Hepatocyte (in vitro differentiated cells): ENCODE measurements at regions not wholly inside any gene's neighbourhood (a gene's known extent, or its start where the extent isn't known, plus 50 kb on each side); places are given as distances from the start of the nearest gene placed in this dataset.

ENCODE experiments used
- DNase-seq: peaks from one replicate; pipeline ENCODE4 v3.0.0-alpha.2; 2016; ENCODE audit warnings: low spot score
- H2AFZ ChIP-seq: fragments of 200-600 bp; sonication (generic); 2 replicates; pipeline ENCODE4 v1.6.0; 2016; ENCODE audit warnings: antibody characterized with exemption, mild to moderate bottlenecking
- H3K27ac ChIP-seq: fragments of 200-600 bp; sonication (generic); 2 replicates; pipeline ENCODE4 v1.5.1; 2016; ENCODE audit warnings: mild to moderate bottlenecking
- H3K27me3 ChIP-seq: fragments of 200-600 bp; sonication (generic); 2 replicates; pipeline ENCODE4 v1.6.1; 2016
- H3K36me3 ChIP-seq: fragments of 200-600 bp; sonication (generic); replicated peaks from 2 replicates; pipeline ENCODE4 v1.5.1; 2016; ENCODE audit warnings: low read depth; ENCODE audit not compliant: insufficient read depth
- H3K4me1 ChIP-seq: fragments of 200-600 bp; sonication (generic); 2 replicates; pipeline ENCODE4 v1.5.1; 2016; ENCODE audit warnings: mild to moderate bottlenecking, moderate library complexity; ENCODE audit not compliant: insufficient read depth
- H3K4me2 ChIP-seq: fragments of 200-600 bp; sonication (generic); 2 replicates; pipeline ENCODE4 v1.6.0; 2016
- H3K4me3 ChIP-seq: fragments of 200-600 bp; sonication (generic); 2 replicates; pipeline ENCODE4 v1.5.1; 2016; ENCODE audit warnings: mild to moderate bottlenecking
- H3K79me2 ChIP-seq: fragments of 200-600 bp; sonication (generic); 2 replicates; pipeline ENCODE4 v1.6.0; 2017; ENCODE audit warnings: mild to moderate bottlenecking
- H3K9me2 ChIP-seq: fragments of 200-600 bp; sonication (generic); replicated peaks from 2 replicates; pipeline ENCODE4 v1.6.0; 2017; ENCODE audit warnings: mild to moderate bottlenecking; ENCODE audit not compliant: insufficient read depth
- H3K9me3 ChIP-seq: fragments of 200-600 bp; sonication (generic); 2 replicates; pipeline ENCODE4 v1.5.1; 2016; ENCODE audit warnings: low read depth, mild to moderate bottlenecking
- H4K20me1 ChIP-seq: fragments of 200-600 bp; sonication (generic); 2 replicates; pipeline ENCODE4 v1.6.0; 2016; ENCODE audit warnings: mild to moderate bottlenecking; ENCODE audit not compliant: insufficient read depth, poor library complexity, severe bottlenecking
- EZH2 ChIP-seq: fragments of 200-600 bp; sonication (generic); IDR thresholded peaks from 2 replicates; pipeline ENCODE4 v1.6.1; 2016; ENCODE audit warnings: antibody characterized with exemption, mild to moderate bottlenecking, borderline replicate concordance
- EZH2phosphoT487 ChIP-seq: fragments of 200-600 bp; sonication (generic); IDR thresholded peaks from one replicate; pipeline ENCODE4 v1.6.1; 2018; ENCODE audit warnings: antibody characterized with exemption, mild to moderate bottlenecking, low read depth, moderate library complexity; ENCODE audit not compliant: unreplicated experiment, severe bottlenecking
- WGBS: methylation state at CpG from one replicate; pipeline ENCODE4 v1.1.6; 2016; ENCODE audit warnings: low lambda C conversion rate; ENCODE audit errors: missing lambda C conversion rate; 5-methylcytosine and 5-hydroxymethylcytosine counted together
- TF ChIP-seq, protein P1 (sequence below): fragments of 200-600 bp; sonication (generic); IDR thresholded peaks from 2 replicates; pipeline ENCODE4 v1.5.1; 2016; ENCODE audit warnings: antibody characterized with exemption, mild to moderate bottlenecking; ENCODE audit not compliant: poor library complexity

DNA sequence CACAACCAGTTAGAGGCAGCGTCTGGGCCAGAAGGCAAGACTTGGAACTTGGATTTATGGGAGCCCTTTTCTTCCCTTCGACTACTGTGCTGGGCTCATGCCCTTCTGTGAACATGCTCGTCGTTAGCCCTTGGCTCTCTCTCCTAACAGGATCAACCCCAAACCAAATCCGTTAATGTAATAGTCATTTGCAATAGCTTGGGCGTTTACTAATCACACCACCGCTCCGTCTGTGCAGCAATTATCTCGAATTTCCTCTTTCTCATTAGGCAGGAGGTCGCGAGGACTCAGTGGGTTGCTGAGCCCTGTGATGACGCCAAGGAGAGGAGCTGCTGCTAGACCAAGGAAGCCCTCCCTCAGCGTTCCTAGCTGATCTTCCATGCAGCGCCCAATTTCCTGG, 114.7 kb downstream of the ENGASE start:
- H3K4me2 ChIP-seq = no peak overlapping the region
- H4K20me1 ChIP-seq = no peaks in the 10 kb centered on the region
- no peak overlapping the region for H2AFZ ChIP-seq
- no peak for DNase-seq
- no peaks in the 10 kb centered on the region for H3K79me2 ChIP-seq
- H3K4me3 ChIP-seq = no peak overlapping the region
- no peaks in the 10 kb centered on the region for H3K4me1 ChIP-seq
- H3K27ac ChIP-seq = no peak overlapping the region
- H3K9me3 ChIP-seq = no peaks in the 10 kb centered on the region
- peaks cover 74% of the 10 kb centered on the region for H3K27me3 ChIP-seq
- TF ChIP-seq, protein P1, sequence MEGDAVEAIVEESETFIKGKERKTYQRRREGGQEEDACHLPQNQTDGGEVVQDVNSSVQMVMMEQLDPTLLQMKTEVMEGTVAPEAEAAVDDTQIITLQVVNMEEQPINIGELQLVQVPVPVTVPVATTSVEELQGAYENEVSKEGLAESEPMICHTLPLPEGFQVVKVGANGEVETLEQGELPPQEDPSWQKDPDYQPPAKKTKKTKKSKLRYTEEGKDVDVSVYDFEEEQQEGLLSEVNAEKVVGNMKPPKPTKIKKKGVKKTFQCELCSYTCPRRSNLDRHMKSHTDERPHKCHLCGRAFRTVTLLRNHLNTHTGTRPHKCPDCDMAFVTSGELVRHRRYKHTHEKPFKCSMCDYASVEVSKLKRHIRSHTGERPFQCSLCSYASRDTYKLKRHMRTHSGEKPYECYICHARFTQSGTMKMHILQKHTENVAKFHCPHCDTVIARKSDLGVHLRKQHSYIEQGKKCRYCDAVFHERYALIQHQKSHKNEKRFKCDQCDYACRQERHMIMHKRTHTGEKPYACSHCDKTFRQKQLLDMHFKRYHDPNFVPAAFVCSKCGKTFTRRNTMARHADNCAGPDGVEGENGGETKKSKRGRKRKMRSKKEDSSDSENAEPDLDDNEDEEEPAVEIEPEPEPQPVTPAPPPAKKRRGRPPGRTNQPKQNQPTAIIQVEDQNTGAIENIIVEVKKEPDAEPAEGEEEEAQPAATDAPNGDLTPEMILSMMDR = no peak
- TF ChIP-seq EZH2phosphoT487 (no peak), EZH2 (no peak)
- 80% methylated on average over 14 of the region's 14 CpGs for WGBS
- no peaks in the 10 kb centered on the region for H3K36me3 ChIP-seq
- no peaks in the 10 kb centered on the region for H3K9me2 ChIP-seq

DNA sequence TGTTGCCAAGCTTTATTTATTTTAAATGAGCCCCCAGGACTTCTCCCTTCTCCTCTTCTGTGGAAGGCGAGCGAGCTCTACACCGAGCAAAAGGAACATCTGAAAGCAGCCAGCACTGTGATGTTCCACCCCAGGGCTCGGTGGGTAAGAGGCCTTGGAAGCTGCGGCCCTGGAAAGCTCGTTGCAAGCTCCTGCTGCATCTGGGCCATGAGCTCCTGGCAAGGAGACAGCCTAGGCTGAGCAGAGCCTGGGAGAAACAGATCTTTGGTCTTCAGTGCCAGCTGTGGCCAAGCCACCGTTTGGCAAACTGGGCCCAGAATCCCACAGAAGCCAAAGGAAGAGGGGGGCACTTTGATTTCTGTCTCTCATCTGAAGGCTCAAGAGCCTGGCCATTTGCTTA, 114.1 kb downstream of the ENGASE start:
- Histone ChIP-seq H3K27me3 (peaks cover 80% of the 10 kb centered on the region), H3K36me3 (no peaks in the 10 kb centered on the region)

DNA sequence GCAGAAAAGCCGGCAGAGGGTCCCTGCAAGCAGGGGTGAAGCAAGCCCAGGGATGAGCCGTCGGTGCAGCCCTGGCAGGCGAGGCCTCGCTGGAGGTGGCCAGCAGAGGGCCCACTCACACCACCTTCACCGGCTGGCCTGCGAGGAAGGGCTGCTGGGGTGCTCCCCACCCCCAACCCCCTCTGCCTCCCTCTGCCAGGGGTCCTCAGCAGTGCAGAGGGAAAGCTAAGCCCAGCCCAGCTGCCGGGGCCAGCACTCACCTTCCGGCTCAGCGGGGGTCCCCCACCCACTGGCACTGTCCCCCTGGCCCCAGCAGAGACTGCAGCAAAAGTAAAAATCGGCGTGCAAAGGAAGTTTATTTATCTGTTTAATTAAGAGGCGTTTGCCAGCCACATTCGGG, 113.4 kb downstream of the ENGASE start:
- peaks cover 85% of the 10 kb centered on the region for H3K27me3 ChIP-seq
- H3K9me3 ChIP-seq = no peaks in the 10 kb centered on the region
- no peaks in the 10 kb centered on the region for H3K4me1 ChIP-seq
- TF ChIP-seq, protein P1 = peak; percentile 52
- no peak for TF ChIP-seq EZH2phosphoT487
- peak; percentile 40 for DNase-seq
- 28% methylated on average over 9 of the region's 14 CpGs for WGBS
- no peaks in the 10 kb centered on the region for H3K36me3 ChIP-seq
- H3K4me2 ChIP-seq = no peak overlapping the region
- H3K4me3 ChIP-seq = no peak overlapping the region
- H3K79me2 ChIP-seq = no peaks in the 10 kb centered on the region
- H3K27ac ChIP-seq = no peak overlapping the region
- H3K9me2 ChIP-seq = no peaks in the 10 kb centered on the region
- no peaks in the 10 kb centered on the region for H4K20me1 ChIP-seq
- H2AFZ ChIP-seq = no peak overlapping the region

More for the DNA sequence above, 114.1 kb downstream of the ENGASE start:
- no peak overlapping the region for H3K4me3 ChIP-seq
- no peaks in the 10 kb centered on the region for H3K79me2 ChIP-seq
- no peak overlapping the region for H3K4me2 ChIP-seq
- TF ChIP-seq EZH2phosphoT487 (no peak), EZH2 (no peak)
- TF ChIP-seq, protein P1 = no peak
- no peak overlapping the region for H3K27ac ChIP-seq
- no peaks in the 10 kb centered on the region for H4K20me1 ChIP-seq
- no peak for DNase-seq
- no peaks in the 10 kb centered on the region for H3K9me3 ChIP-seq
- H3K9me2 ChIP-seq = no peaks in the 10 kb centered on the region
- no peak overlapping the region for H2AFZ ChIP-seq
- WGBS = 75% methylated on average over 7 of the region's 7 CpGs
- no peaks in the 10 kb centered on the region for H3K4me1 ChIP-seq

DNA sequence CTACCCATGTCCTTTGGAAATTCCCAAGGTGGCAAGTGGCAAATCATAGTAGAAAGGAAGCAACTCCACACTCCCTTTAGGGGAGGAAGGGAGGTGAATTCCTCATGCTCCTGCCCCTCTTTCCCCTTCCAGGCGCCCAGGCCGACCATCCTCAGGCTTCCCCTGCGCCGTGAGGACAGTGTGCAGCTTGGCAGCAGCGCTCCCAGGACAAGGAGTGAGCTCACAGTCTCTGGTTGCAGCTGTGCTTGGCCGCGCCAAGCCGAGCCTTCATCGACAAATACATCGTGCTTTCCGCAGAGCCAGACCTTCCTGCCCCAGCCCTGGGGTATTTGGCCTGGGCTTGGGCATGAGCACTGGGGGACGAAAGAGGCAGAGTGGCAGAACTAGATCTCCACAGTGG, 112.6 kb downstream of the ENGASE start:
- TF ChIP-seq EZH2phosphoT487 (no peak), EZH2 (no peak)
- TF ChIP-seq, protein P1 = no peak

More for the DNA sequence above, 112.6 kb downstream of the ENGASE start:
- Histone ChIP-seq H3K27ac (no peak overlapping the region), H3K9me3 (no peaks in the 10 kb centered on the region), H3K79me2 (no peaks in the 10 kb centered on the region), H3K36me3 (no peaks in the 10 kb centered on the region), H3K27me3 (peaks cover 81% of the 10 kb centered on the region), H3K4me1 (no peaks in the 10 kb centered on the region), H3K4me3 (no peak overlapping the region), H2AFZ (no peak overlapping the region), H3K4me2 (no peak overlapping the region), H3K9me2 (no peaks in the 10 kb centered on the region), H4K20me1 (no peaks in the 10 kb centered on the region)
- WGBS = 89% methylated on average over 12 of the region's 12 CpGs
- no peak for DNase-seq
